Stimulated activated CD4-positive, alpha-beta T cell treated with anti-CD3 and anti-CD28 coated beads, Interleukin-4, amount 100 ng/mL, for 24 hours (primary cell): ENCODE measurements at regions not wholly inside any gene's neighbourhood (a gene's known extent, or its start where the extent isn't known, plus 50 kb on each side); places are given as distances from the start of the nearest gene placed in this dataset.

Experiments
- DNase-seq: peaks from one replicate; pipeline ENCODE4 v3.0.0-alpha.2; 2020

- DNase-seq = no peak
These were observed 59.6 kb upstream of the CDH13 start for GRCh38 chr16:82567175-82567574.

GRCh38 chr16:82563401-82563800, 63.4 kb upstream of the CDH13 start:
- no peak for DNase-seq

GRCh38 chr16:82562183-82562683, 64.5 kb upstream of the CDH13 start:
- no peak for DNase-seq

GRCh38 chr16:82560805-82561325, 65.9 kb upstream of the CDH13 start:
- DNase-seq = no peak

DNA sequence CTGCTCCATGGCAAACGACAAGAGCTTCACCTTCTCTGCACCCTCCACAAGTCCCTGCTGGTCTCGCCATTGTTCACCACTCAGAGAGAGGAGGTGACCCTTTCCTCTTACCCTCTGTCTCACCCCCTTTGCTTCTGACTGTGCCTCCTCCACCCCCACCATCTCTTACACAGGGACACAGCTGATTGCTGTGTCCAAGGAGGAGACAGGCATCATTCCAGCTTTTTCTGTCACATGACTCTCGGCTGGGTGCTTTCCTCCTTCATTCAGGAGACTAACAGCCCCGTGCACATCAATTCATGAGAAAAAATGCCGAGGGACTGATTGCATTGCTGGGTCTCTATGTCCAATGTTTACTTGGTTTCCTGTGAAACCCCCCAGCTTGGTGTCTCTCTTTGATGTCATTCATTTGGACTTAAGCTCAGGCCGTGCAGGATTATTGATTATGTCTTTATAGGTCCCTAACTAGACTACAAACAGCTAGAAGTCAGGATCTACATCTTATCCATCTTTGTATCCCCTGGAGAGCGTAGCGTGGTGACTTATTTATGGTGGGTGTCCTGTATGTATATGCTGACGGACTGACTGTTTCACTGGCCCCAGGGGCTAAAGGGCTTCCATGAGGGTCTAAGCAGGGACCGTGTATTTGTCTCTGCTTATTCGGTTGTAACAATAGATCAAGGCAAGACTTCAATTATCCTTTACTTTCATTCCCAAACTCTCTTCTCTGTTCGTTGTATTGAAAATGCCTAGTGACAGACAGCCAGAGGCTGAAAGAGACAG, 82.2 kb upstream of the CDH13 start:
- no peak for DNase-seq

- DNase-seq = no peak
These were observed 84.1 kb upstream of the CDH13 start for GRCh38 chr16:82542714-82543113.

DNA sequence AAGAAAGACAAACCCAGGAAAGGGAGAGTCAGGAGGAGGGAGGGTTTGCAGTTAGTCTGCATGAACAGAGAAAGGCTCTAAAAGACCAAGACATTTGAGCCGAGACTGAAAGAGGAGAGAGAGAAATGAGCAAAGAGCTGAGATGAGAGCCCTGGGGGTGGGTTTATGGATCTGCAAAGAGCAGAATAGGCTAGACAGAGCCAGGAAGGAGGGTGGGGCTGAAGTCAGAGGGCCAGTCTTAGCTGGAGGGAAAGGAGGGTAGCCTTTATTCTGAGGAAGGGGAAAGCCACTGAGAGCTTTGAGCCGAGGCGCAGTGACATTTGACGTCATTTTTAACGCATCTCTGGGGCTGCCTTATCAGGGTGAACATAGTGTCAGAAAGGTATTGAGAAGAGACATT, 85.7 kb upstream of the CDH13 start:
- no peak for DNase-seq

- no peak for DNase-seq
These were observed 91.0 kb upstream of the CDH13 start for GRCh38 chr16:82535764-82536163.

DNA sequence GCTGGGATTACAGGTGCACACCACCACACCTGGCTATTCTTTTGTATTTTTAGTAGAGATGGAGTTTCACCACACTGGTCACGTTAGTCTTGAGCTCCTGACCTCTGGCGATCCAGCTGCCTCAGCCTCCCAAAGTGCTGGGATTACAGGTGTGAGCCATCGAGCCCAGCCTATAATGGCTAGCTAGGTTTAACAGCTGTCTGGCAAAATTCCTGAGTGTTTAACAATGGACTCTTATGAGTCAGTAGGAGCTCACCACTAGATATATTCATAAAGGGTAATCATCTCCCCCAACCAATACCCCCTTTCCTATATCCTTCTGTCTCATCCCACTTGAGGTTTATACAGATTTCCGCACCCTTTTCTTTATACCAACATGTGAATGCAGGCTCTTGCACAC, 91.5 kb upstream of the CDH13 start:
- DNase-seq = no peak

- DNase-seq = no peak
These were observed 93.6 kb upstream of the CDH13 start for GRCh38 chr16:82533189-82533588.

DNA sequence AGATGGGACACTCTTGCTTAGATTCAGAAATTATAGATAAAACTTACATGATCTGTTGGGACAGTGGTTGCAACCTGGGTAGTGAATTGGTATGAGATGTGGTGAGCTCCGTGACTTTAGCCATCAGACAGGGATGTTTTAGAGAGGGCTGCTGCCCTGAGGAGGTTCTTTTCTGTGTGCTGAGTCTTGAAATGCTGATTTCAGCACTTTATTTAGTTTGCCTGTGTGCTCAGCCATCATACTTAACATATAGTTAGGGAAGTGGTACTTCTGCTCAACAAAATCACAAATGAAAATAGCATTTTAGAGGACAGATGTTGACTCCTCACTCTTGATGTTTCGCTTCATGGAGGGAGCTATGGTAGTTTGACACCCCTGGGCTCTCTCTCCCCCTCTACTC, 95.9 kb upstream of the CDH13 start:
- no peak for DNase-seq

DNA sequence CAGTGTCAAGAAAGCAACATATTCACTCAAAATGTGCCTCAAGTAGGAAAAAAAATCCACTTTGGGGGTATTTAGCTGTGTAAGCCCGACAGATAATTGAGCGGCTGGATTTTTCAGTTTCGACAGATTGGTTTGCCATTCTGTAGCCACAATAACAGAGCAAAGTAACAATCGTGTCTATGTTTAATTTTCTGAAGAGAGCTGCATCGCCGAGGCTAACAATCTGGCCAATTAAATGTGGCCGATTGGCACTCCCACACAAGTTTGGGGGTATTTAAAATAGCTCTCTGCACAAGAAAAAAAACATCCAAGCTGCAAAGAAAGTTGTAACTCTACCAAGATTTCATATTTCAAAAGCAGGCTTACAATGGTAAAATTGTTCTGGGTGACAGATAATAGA, 99.7 kb upstream of the CDH13 start:
- DNase-seq = no peak

DNA sequence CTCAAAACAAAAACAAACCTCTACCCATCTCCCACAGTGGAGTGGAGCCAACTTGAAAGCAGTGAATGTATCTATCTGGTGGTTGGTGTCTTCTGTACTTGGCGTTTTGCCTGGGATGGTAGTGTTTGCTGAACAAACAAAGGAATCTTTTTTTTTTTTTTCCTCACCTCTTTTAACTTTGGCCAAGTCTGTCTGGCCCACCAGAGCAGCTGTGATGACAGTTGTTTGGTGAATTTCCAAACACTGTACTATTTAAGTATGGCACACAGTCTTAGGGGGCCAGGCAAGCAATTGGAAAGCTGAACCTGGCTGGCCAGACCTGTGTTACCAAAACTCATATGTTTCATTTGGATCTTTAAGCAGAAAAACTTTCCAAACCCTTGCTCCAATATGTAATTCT, 101.8 kb upstream of the CDH13 start:
- DNase-seq = no peak

- no peak for DNase-seq
These were observed 103.0 kb upstream of the CDH13 start for GRCh38 chr16:82523815-82524214.

DNA sequence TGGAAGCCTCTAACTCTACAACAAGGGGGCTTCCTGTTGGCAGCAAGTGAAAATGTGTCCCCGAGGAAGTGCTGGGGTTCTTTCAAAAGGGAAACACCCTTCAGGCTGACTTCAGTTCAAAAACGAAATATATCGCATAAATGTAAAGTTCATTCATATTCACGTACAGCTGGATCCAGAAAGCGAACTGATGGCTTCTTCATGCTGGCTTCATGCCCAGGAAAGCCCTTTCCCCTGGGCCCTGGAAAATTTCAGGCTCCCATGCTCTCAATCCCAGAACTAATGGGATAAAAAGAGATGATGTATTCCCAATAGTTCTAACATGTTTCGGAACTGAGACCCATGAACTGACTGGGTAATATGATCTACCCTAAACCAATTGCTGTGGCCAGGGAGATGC, 104.7 kb upstream of the CDH13 start:
- no peak for DNase-seq

DNA sequence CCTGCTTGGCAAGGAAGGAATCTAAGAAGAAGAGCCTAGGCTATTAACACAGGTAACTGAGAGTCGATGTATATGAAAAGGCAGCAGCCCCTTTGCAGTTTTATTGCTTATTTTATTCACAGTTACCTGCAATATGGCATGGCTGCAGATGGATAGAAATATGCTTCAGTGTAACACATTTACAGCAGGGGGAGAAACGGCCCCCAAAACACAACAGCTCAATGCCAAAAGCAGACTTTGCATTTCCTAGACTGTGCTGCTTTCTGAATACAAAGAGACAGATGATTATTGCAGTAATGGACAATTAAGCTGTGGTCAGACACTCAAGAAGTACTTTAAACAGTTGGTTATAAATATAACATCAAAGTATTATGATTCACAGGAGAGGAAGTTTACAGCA, 108.0 kb upstream of the CDH13 start:
- no peak for DNase-seq

GRCh38 chr16:82514262-82514661, 112.5 kb upstream of the CDH13 start:
- DNase-seq = no peak

- no peak for DNase-seq
These were observed 115.9 kb upstream of the CDH13 start for GRCh38 chr16:82510789-82511305.

GRCh38 chr16:82509691-82510430, 116.9 kb upstream of the CDH13 start:
- no peak for DNase-seq

DNA sequence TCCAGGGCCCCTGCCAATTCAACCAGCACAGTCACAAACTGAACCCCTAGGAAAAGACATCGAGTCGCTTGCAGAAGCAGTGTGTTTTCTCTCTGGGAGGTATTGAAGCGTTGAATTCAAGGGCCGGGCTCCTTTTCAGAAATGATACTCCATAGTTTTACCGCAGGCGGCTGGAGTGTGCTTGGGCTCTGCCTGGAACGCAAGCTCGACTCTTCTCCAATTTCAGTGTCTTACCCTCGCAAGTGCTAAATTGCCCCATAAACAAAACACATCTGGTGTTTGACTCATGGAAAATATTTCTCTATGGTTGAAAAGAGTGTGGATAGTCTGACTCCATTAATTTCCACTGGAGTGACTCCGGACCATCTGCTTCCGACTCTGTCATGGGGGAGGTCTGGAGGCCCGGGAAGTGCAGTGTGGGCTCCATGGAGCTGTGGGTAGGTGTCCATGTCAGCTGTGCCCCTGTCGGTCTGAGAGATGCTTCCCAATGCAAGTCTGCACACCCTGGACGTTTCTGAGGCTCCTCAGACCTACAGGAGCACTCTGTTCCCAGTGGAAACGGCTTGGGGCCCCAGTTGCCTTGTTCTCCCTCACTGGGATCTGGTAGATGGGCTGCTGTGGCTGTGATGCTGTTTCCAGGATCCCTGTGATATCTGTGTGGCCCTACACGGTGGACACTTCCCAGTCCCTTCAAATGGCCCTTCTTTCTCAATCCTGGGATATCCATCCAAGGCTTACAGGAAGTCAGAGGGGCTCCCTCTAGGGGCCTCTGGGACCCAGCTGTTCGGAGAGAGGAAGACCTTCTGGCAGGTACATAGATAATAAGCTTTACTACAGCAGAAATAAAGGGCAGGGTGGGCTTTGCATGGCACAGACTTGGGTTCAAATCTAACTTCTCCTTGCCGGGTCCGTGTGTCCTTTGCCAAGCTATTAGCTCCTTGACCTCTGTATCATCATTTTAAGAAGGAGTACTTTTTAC, 119.8 kb upstream of the CDH13 start:
- no peak for DNase-seq

- DNase-seq = no peak
These were observed 121.9 kb upstream of the CDH13 start for GRCh38 chr16:82504836-82505235.

- DNase-seq = no peak
These were observed 127.5 kb upstream of the CDH13 start for GRCh38 chr16:82499302-82499701.

GRCh38 chr16:82497139-82497538, 129.6 kb upstream of the CDH13 start:
- no peak for DNase-seq
